Suprapubic skin (tissue), 4 donors: ENCODE measurements at regions not wholly inside any gene's neighbourhood (a gene's known extent, or its start where the extent isn't known, plus 50 kb on each side); places are given as distances from the start of the nearest gene placed in this dataset.

Experiments
- CTCF ChIP-seq, 2 donors: fragments of 200-600 bp in 1 of 2; fragments of 450-650 bp in 1 of 2; sonication (generic) in 1 of 2; IDR thresholded peaks; one replicate each; pipeline ENCODE4 v1.5.1; 2016 to 2019; ENCODE audit warnings: antibody characterized with exemption in 2 of 2, mild to moderate bottlenecking in 1 of 2, moderate library complexity in 1 of 2
- EP300 ChIP-seq: sonication (generic); formaldehyde crosslinking; IDR thresholded peaks from one replicate; pipeline ENCODE4 v1.6.1; 2017; ENCODE audit warnings: antibody characterized with exemption
- POLR2A ChIP-seq, 2 donors: fragments of 450-650 bp; IDR thresholded peaks; one replicate each; pipeline ENCODE4 v1.6.1; 2017; ENCODE audit warnings: antibody characterized with exemption in 2 of 2, mild to moderate bottlenecking in 2 of 2, moderate library complexity in 2 of 2
- POLR2AphosphoS5 ChIP-seq, 3 donors: sonication (generic); formaldehyde crosslinking; IDR thresholded peaks; one replicate each; pipeline ENCODE4 v1.6.1; 2017; ENCODE audit warnings: antibody characterized with exemption in 3 of 3

GRCh38 chr6:2496291-2496690 is 250.9 kb upstream of the GMDS start:
- no peak for TF ChIP-seq CTCF (IDR thresholded peaks at IDR 0.05)
- TF ChIP-seq EP300: no peak
- no peak for TF ChIP-seq POLR2A (IDR thresholded peaks at IDR 0.05)
- TF ChIP-seq POLR2AphosphoS5 (IDR thresholded peaks at IDR 0.05): no peak
